MM.1S (cell line): ENCODE measurements at regions not wholly inside any gene's neighbourhood (a gene's known extent, or its start where the extent isn't known, plus 50 kb on each side); places are given as distances from the start of the nearest gene placed in this dataset.

Source experiments
- DNase-seq: peaks from one replicate; pipeline ENCODE4 v3.0.0-alpha.2; 2015
- H2AFZ ChIP-seq: fragments of 300-600 bp; sonication (generic); 2 replicates; pipeline ENCODE4 v1.6.0; 2016; ENCODE audit warnings: antibody characterized with exemption, low read length
- H3F3A ChIP-seq: fragments of 300-600 bp; sonication (generic); 2 replicates; pipeline ENCODE4 v1.6.1; 2016; ENCODE audit warnings: mild to moderate bottlenecking, antibody characterized with exemption, low read length, moderate library complexity, mixed read lengths; ENCODE audit not compliant: insufficient read depth
- H3K27ac ChIP-seq: fragments of 300-600 bp; sonication (generic); 2 replicates; pipeline ENCODE4 v1.5.1; 2016; ENCODE audit warnings: mild to moderate bottlenecking, low read length
- H3K27me3 ChIP-seq: fragments of 300-600 bp; sonication (generic); replicated peaks from 2 replicates; pipeline ENCODE4 v1.6.0; 2016; ENCODE audit warnings: low read length; ENCODE audit not compliant: insufficient read depth
- H3K36me3 ChIP-seq: fragments of 300-600 bp; sonication (generic); replicated peaks from 2 replicates; pipeline ENCODE4 v1.6.1; 2016; ENCODE audit warnings: mild to moderate bottlenecking, low read length, mixed read lengths; ENCODE audit not compliant: insufficient read depth
- H3K4me1 ChIP-seq: fragments of 300-600 bp; sonication (generic); 2 replicates; pipeline ENCODE4 v1.6.1; 2016; ENCODE audit warnings: low read length, mixed read lengths
- H3K4me2 ChIP-seq: fragments of 300-600 bp; sonication (generic); 2 replicates; pipeline ENCODE4 v1.6.0; 2016; ENCODE audit warnings: low read depth, low read length
- H3K4me3 ChIP-seq: fragments of 300-600 bp; sonication (generic); 2 replicates; pipeline ENCODE4 v1.5.1; 2016; ENCODE audit warnings: low read length, mixed read lengths
- H3K79me2 ChIP-seq: fragments of 300-600 bp; sonication (generic); 2 replicates; pipeline ENCODE4 v1.6.1; 2016; ENCODE audit warnings: mixed run types, low read length, mixed read lengths
- H3K9ac ChIP-seq: fragments of 300-600 bp; sonication (generic); 2 replicates; pipeline ENCODE4 v1.6.1; 2016; ENCODE audit warnings: low read length, mixed read lengths
- H3K9me2 ChIP-seq: fragments of 300-600 bp; sonication (generic); replicated peaks from 2 replicates; pipeline ENCODE4 v1.6.1; 2016; ENCODE audit warnings: mild to moderate bottlenecking, low read length, mixed read lengths; ENCODE audit not compliant: insufficient read depth
- H3K9me3 ChIP-seq: fragments of 300-600 bp; sonication (generic); replicated peaks from 2 replicates; pipeline ENCODE4 v1.6.1; 2016; ENCODE audit warnings: mild to moderate bottlenecking, low read length, mixed read lengths; ENCODE audit not compliant: insufficient read depth
- H4K20me1 ChIP-seq: fragments of 300-600 bp; sonication (generic); 2 replicates; pipeline ENCODE4 v1.6.1; 2016; ENCODE audit warnings: mild to moderate bottlenecking, low read length, moderate library complexity, mixed read lengths; ENCODE audit not compliant: insufficient read depth
- EZH2 ChIP-seq: fragments of 300-600 bp; sonication (generic); optimal IDR thresholded peaks from 2 replicates; pipeline ENCODE3; 2017; ENCODE audit warnings: low read depth, mild to moderate bottlenecking, antibody characterized with exemption, low read length, mixed read lengths
- EZH2phosphoT487 ChIP-seq: fragments of 300-600 bp; sonication (generic); IDR thresholded peaks from 2 replicates; pipeline ENCODE4 v1.6.1; 2018; ENCODE audit warnings: antibody characterized with exemption, low read length
- TF ChIP-seq, protein P1 (sequence below): fragments of 300-600 bp; sonication (generic); IDR thresholded peaks from 2 replicates; pipeline ENCODE4 v1.5.1; 2016; ENCODE audit warnings: antibody characterized with exemption, low read length, mixed read lengths

DNA sequence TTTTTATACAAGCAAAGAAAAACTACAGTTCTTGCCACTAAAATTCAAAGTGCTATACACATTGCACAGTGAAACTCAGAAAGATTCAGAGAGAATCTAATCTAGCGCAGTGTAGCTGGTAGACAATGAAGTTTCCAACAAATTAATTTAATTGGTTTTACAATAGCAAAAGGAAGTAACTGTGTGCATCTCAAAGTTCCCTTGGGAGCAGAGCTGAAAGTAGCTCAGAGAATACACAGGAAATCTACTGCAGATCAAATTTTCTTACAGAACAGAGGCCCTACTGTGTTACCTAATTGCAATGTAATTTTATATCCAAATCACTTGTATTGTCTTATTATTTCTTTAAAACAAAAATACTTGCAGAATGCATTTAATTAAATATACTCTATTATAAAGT, 1396.2 kb upstream of the TENM4 start:
- Histone ChIP-seq H3K27me3 (no peaks in the 10 kb centered on the region), H4K20me1 (no peaks in the 10 kb centered on the region), H3F3A (no peaks in the 10 kb centered on the region), H3K9me3 (no peaks in the 10 kb centered on the region), H3K4me1 (no peaks in the 10 kb centered on the region), H3K9me2 (no peaks in the 10 kb centered on the region), H2AFZ (no peak overlapping the region), H3K79me2 (no peaks in the 10 kb centered on the region), H3K27ac (no peak overlapping the region), H3K36me3 (no peaks in the 10 kb centered on the region), H3K9ac (no peak overlapping the region), H3K4me2 (no peak overlapping the region), H3K4me3 (no peak overlapping the region)
- no peak for DNase-seq
- TF ChIP-seq EZH2 = no peak
- TF ChIP-seq, protein P1, sequence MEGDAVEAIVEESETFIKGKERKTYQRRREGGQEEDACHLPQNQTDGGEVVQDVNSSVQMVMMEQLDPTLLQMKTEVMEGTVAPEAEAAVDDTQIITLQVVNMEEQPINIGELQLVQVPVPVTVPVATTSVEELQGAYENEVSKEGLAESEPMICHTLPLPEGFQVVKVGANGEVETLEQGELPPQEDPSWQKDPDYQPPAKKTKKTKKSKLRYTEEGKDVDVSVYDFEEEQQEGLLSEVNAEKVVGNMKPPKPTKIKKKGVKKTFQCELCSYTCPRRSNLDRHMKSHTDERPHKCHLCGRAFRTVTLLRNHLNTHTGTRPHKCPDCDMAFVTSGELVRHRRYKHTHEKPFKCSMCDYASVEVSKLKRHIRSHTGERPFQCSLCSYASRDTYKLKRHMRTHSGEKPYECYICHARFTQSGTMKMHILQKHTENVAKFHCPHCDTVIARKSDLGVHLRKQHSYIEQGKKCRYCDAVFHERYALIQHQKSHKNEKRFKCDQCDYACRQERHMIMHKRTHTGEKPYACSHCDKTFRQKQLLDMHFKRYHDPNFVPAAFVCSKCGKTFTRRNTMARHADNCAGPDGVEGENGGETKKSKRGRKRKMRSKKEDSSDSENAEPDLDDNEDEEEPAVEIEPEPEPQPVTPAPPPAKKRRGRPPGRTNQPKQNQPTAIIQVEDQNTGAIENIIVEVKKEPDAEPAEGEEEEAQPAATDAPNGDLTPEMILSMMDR = no peak
- no peak for TF ChIP-seq EZH2phosphoT487

DNA sequence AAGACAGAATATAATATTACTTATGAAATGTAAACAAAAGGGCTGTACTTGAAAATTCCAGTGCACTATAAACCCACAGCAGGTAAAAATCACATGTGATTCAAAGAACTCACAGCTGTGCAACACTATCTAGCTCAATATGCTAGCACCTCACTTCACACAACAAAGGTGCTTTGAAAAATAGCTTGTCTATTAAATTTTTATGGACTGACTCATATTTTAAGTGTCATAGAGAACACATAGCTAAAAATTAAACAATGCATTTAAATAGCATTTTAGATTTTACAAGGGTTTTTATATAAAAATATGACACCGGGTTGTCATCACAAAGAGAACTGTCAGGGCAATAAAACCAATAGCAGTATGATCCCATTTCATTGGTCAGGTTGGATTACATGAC, 1390.5 kb upstream of the TENM4 start:
- H3K4me2 ChIP-seq = no peak overlapping the region
- no peak for DNase-seq
- no peaks in the 10 kb centered on the region for H3K9me2 ChIP-seq
- H3K4me1 ChIP-seq = no peaks in the 10 kb centered on the region
- no peak overlapping the region for H3K27ac ChIP-seq
- H3K9me3 ChIP-seq = no peaks in the 10 kb centered on the region
- H3K27me3 ChIP-seq = no peaks in the 10 kb centered on the region
- H2AFZ ChIP-seq = no peak overlapping the region
- H3K9ac ChIP-seq = no peak overlapping the region
- no peaks in the 10 kb centered on the region for H3K36me3 ChIP-seq
- H3K79me2 ChIP-seq = no peaks in the 10 kb centered on the region
- no peaks in the 10 kb centered on the region for H4K20me1 ChIP-seq
- no peaks in the 10 kb centered on the region for H3F3A ChIP-seq
- no peak overlapping the region for H3K4me3 ChIP-seq
- TF ChIP-seq EZH2 (no peak), EZH2phosphoT487 (no peak)
- TF ChIP-seq, protein P1 = no peak

DNA sequence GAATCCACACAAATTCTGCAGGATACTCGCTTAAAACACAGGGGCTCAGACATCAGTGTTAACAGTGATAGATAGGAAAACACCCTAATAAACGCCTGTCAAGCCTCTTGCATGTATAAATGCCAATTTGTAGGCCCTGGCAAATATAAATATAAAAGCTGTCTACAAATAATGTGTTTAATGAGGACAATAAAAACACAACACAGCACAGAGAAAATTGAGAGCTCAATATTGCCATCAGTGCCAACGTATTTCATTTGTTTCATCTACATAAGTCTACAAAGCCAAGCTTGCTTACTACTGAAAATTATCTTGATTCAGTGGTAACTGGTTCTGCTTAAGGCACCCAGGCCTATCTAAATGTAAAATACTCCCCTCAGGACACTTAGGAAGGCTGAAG, 1387.0 kb upstream of the TENM4 start:
- Histone ChIP-seq H3K9ac (no peak overlapping the region), H3K9me3 (no peaks in the 10 kb centered on the region), H2AFZ (no peak overlapping the region), H3K36me3 (no peaks in the 10 kb centered on the region), H3K4me3 (no peak overlapping the region), H3K79me2 (no peaks in the 10 kb centered on the region), H3K9me2 (no peaks in the 10 kb centered on the region), H3K4me2 (no peak overlapping the region), H3K27ac (no peak overlapping the region), H3K27me3 (no peaks in the 10 kb centered on the region), H3F3A (no peaks in the 10 kb centered on the region), H3K4me1 (no peaks in the 10 kb centered on the region), H4K20me1 (no peaks in the 10 kb centered on the region)
- no peak for TF ChIP-seq EZH2
- TF ChIP-seq, protein P1 = no peak
- no peak for TF ChIP-seq EZH2phosphoT487
- no peak for DNase-seq
